Epithelial cell of proximal tubule (primary cell): ENCODE measurements at regions not wholly inside any gene's neighbourhood (a gene's known extent, or its start where the extent isn't known, plus 50 kb on each side); places are given as distances from the start of the nearest gene placed in this dataset.

Source experiments
- DNase-seq: peaks from one replicate; pipeline ENCODE4 v3.0.0-alpha.2; 2011; ENCODE audit warnings: low read depth
- H3K4me3 ChIP-seq: 2 replicates; pipeline ENCODE4 v1.5.1; 2011; ENCODE audit warnings: low read depth, mild to moderate bottlenecking, low read length
- CTCF ChIP-seq: conservative IDR thresholded peaks from 2 replicates; pipeline ENCODE4 v1.5.1; 2012; ENCODE audit warnings: low read depth, mild to moderate bottlenecking, low read length

GRCh38 chr9:87178302-87178701 is 231.0 kb upstream of the GAS1 start:
- no peak for TF ChIP-seq CTCF

GRCh38 chr9:87179553-87180340 is 232.4 kb upstream of the GAS1 start:
- DNase-seq, result no peak
- no peak for TF ChIP-seq CTCF
- no peak overlapping the region for H3K4me3 ChIP-seq

More at GRCh38 chr9:87178302-87178701, 231.0 kb upstream of the GAS1 start:
- no peak overlapping the region for H3K4me3 ChIP-seq
- DNase-seq, result no peak

GRCh38 chr9:87180361-87180760 is 233.1 kb upstream of the GAS1 start:
- DNase-seq, result no peak
- TF ChIP-seq CTCF, result no peak
- no peak overlapping the region for H3K4me3 ChIP-seq

GRCh38 chr9:87180841-87181240 is 233.5 kb upstream of the GAS1 start:
- no peak overlapping the region for H3K4me3 ChIP-seq
- TF ChIP-seq CTCF, result no peak
- no peak for DNase-seq

GRCh38 chr9:87181670-87182069 is 234.4 kb upstream of the GAS1 start:
- no peak for DNase-seq
- TF ChIP-seq CTCF, result no peak
- no peak overlapping the region for H3K4me3 ChIP-seq

- TF ChIP-seq CTCF, result no peak
- DNase-seq, result peak; percentile 56
- H3K4me3 ChIP-seq, result no peak overlapping the region
Measured at GRCh38 chr9:87184956-87185642, 237.8 kb upstream of the GAS1 start.
